Prostate gland (tissue), 2 donors: ENCODE measurements at regions not wholly inside any gene's neighbourhood (a gene's known extent, or its start where the extent isn't known, plus 50 kb on each side); places are given as distances from the start of the nearest gene placed in this dataset.

Source experiments
- DNase-seq: peaks from one replicate; pipeline ENCODE4 v3.0.0-alpha.2; 2019; ENCODE audit warnings: low spot score
- H3K27ac ChIP-seq, 2 donors: fragments of 200-600 bp; sonication (generic); 2 replicates each; pipeline ENCODE4 v1.5.1; 2017 to 2019
- H3K27me3 ChIP-seq: fragments of 200-600 bp; sonication (generic); replicated peaks from 2 replicates; pipeline ENCODE4 v1.5.1; 2019; ENCODE audit not compliant: insufficient read depth
- H3K36me3 ChIP-seq, 2 donors: fragments of 200-600 bp; sonication (generic); 1 replicate in 1 of 2; 2 replicates in 1 of 2; pipeline versions ENCODE4 v1.5.1 to v1.8.1; 2017 to 2019
- H3K4me1 ChIP-seq: fragments of 200-600 bp; sonication (generic); replicated peaks from 2 replicates; pipeline ENCODE4 v1.5.1; 2019
- H3K4me3 ChIP-seq, 2 donors: fragments of 200-600 bp; sonication (generic); 2 replicates each; pipeline ENCODE4 v1.5.1; 2017 to 2019
- H3K9me3 ChIP-seq: fragments of 200-600 bp; sonication (generic); 2 replicates; pipeline ENCODE4 v1.5.1; 2017
- CTCF ChIP-seq, 4 experiments: fragments of 200-600 bp in 2 of 4; fragments of 450-650 bp in 2 of 4; sonication (generic) in 2 of 4; IDR thresholded peaks; 1 replicate in 3 of 4; 2 replicates in 1 of 4; pipeline ENCODE4 v1.5.1; 2016 to 2019; ENCODE audit warnings: antibody characterized with exemption in 4 of 4, mild to moderate bottlenecking in 2 of 4, moderate library complexity in 2 of 4
- POLR2A ChIP-seq: fragments of 450-650 bp; IDR thresholded peaks from one replicate; pipeline ENCODE4 v1.6.1; 2016; ENCODE audit warnings: antibody characterized with exemption, mild to moderate bottlenecking
- POLR2AphosphoS5 ChIP-seq: sonication (generic); formaldehyde crosslinking; IDR thresholded peaks from one replicate; pipeline ENCODE4 v1.6.1; 2017; ENCODE audit warnings: antibody characterized with exemption
- WGBS: methylation state at CpG from one replicate; pipeline ENCODE4 v1.1.5; 2018; 5-methylcytosine and 5-hydroxymethylcytosine counted together
- intact Hi-C: fragments of 100-400 bp; cut with DNase I; formaldehyde crosslinking; loops from one replicate; pipeline ENCODE4 v1.14.2; 2022

- no peak for TF ChIP-seq POLR2A
- no peak for TF ChIP-seq CTCF (IDR thresholded peaks at IDR 0.05)
- TF ChIP-seq POLR2AphosphoS5: no peak
- DNase-seq: no peak
- Histone ChIP-seq H3K27me3 (no peaks in the 10 kb centered on the region), H3K27ac (no peak overlapping the region), H3K9me3 (no peaks in the 10 kb centered on the region), H3K36me3 (no peaks in the 10 kb centered on the region), H3K4me1 (no peaks in the 10 kb centered on the region), H3K4me3 (no peak overlapping the region)
- intact Hi-C loops: no loop called here
- 65% methylated on average over 4 of the region's 4 CpGs for WGBS
These were observed 141.6 kb upstream of the CHD1 start for GRCh38 chr5:99070362-99070761.

GRCh38 chr5:99068944-99069650 is 140.3 kb upstream of the CHD1 start:
- WGBS: 94% methylated on average over 5 of the region's 5 CpGs
- TF ChIP-seq POLR2A: no peak
- no peak for TF ChIP-seq CTCF (IDR thresholded peaks at IDR 0.05)
- no peak for TF ChIP-seq POLR2AphosphoS5
- intact Hi-C loops: no loop called here

GRCh38 chr5:99063737-99064136 is 134.9 kb upstream of the CHD1 start:
- no peak for DNase-seq
- TF ChIP-seq POLR2AphosphoS5: no peak
- no peak for TF ChIP-seq POLR2A
- no peak for TF ChIP-seq CTCF (IDR thresholded peaks at IDR 0.05)
- Histone ChIP-seq H3K9me3 (no peaks in the 10 kb centered on the region), H3K27me3 (no peaks in the 10 kb centered on the region), H3K27ac (no peak overlapping the region), H3K36me3 (no peaks in the 10 kb centered on the region), H3K4me3 (no peak overlapping the region), H3K4me1 (no peaks in the 10 kb centered on the region)
- 92% methylated on average over 5 of the region's 5 CpGs for WGBS
- intact Hi-C loops: no loop called here

More at GRCh38 chr5:99068944-99069650, 140.3 kb upstream of the CHD1 start:
- H3K4me1 ChIP-seq: no peaks in the 10 kb centered on the region
- H3K27ac ChIP-seq: no peak overlapping the region
- H3K27me3 ChIP-seq: no peaks in the 10 kb centered on the region
- H3K36me3 ChIP-seq: no peaks in the 10 kb centered on the region
- H3K4me3 ChIP-seq: no peak overlapping the region
- no peaks in the 10 kb centered on the region for H3K9me3 ChIP-seq
- no peak for DNase-seq

- Histone ChIP-seq H3K4me3 (no peak overlapping the region), H3K27ac (no peak overlapping the region), H3K9me3 (no peaks in the 10 kb centered on the region), H3K27me3 (no peaks in the 10 kb centered on the region), H3K4me1 (no peaks in the 10 kb centered on the region), H3K36me3 (no peaks in the 10 kb centered on the region)
- intact Hi-C loops: no loop called here
- WGBS: 9% methylated on average over 2 of the region's 2 CpGs
- no peak for DNase-seq
- TF ChIP-seq POLR2AphosphoS5 (no peak), CTCF (IDR thresholded peaks at IDR 0.05) (no peak), POLR2A (no peak)
These were observed 132.9 kb upstream of the CHD1 start for GRCh38 chr5:99061711-99062110.

- H3K4me3 ChIP-seq: no peak overlapping the region
- WGBS: 60% methylated on average over 2 of the region's 2 CpGs
- no peaks in the 10 kb centered on the region for H3K9me3 ChIP-seq
- no peak for TF ChIP-seq POLR2AphosphoS5
- no peak for TF ChIP-seq POLR2A
- TF ChIP-seq CTCF (IDR thresholded peaks at IDR 0.05): no peak
- H3K36me3 ChIP-seq: no peaks in the 10 kb centered on the region
- no peak for DNase-seq
- H3K27me3 ChIP-seq: no peaks in the 10 kb centered on the region
- H3K27ac ChIP-seq: no peak overlapping the region
- intact Hi-C loops: no loop called here
- no peaks in the 10 kb centered on the region for H3K4me1 ChIP-seq
These were observed 132.5 kb upstream of the CHD1 start for GRCh38 chr5:99061299-99061698.
